Mucosa of gallbladder (tissue), 1 donor: ENCODE measurements at regions not wholly inside any gene's neighbourhood (a gene's known extent, or its start where the extent isn't known, plus 50 kb on each side); places are given as distances from the start of the nearest gene placed in this dataset.

ENCODE experiments used
- DNase-seq: peaks from one replicate; pipeline ENCODE4 v3.0.0-alpha.2; 2020; ENCODE audit warnings: low spot score
- donor health status: DM: no; HTN: no; CAD: no.

- no peak for DNase-seq
These were observed 117.1 kb upstream of the SPTLC3 start for GRCh38 chr20:12891643-12892042.

- DNase-seq = no peak
These were observed 115.8 kb upstream of the SPTLC3 start for GRCh38 chr20:12893019-12893418.

- DNase-seq = no peak
These were observed 115.1 kb upstream of the SPTLC3 start for GRCh38 chr20:12893653-12894052.

GRCh38 chr20:12894089-12894488 lies 114.7 kb upstream of the SPTLC3 start:
- DNase-seq = no peak

- no peak for DNase-seq
These were observed 112.6 kb upstream of the SPTLC3 start for GRCh38 chr20:12896180-12896579.

- no peak for DNase-seq
These were observed 105.8 kb upstream of the SPTLC3 start for GRCh38 chr20:12902992-12903391.

- DNase-seq = no peak
These were observed 102.4 kb upstream of the SPTLC3 start for GRCh38 chr20:12906361-12906760.

GRCh38 chr20:12911372-12911771 lies 97.4 kb upstream of the SPTLC3 start:
- no peak for DNase-seq

- DNase-seq = no peak
These were observed 94.9 kb upstream of the SPTLC3 start for GRCh38 chr20:12913781-12914443.

- no peak for DNase-seq
These were observed 94.0 kb upstream of the SPTLC3 start for GRCh38 chr20:12914804-12915203.

GRCh38 chr20:12916699-12917098 lies 92.1 kb upstream of the SPTLC3 start:
- no peak for DNase-seq

- no peak for DNase-seq
These were observed 84.6 kb upstream of the SPTLC3 start for GRCh38 chr20:12924126-12924525.

- peak; percentile 43 for DNase-seq
These were observed 83.5 kb upstream of the SPTLC3 start for GRCh38 chr20:12925210-12925755.

GRCh38 chr20:12925863-12926793 lies 82.6 kb upstream of the SPTLC3 start:
- DNase-seq = no peak

- DNase-seq = no peak
These were observed 81.3 kb upstream of the SPTLC3 start for GRCh38 chr20:12927489-12927888.

- DNase-seq = no peak
These were observed 80.4 kb upstream of the SPTLC3 start for GRCh38 chr20:12928358-12928754.

- DNase-seq = no peak
These were observed 79.9 kb upstream of the SPTLC3 start for GRCh38 chr20:12928755-12929401.

- DNase-seq = no peak
These were observed 72.8 kb upstream of the SPTLC3 start for GRCh38 chr20:12936020-12936419.

- DNase-seq = no peak
These were observed 72.2 kb upstream of the SPTLC3 start for GRCh38 chr20:12936524-12936923.

- DNase-seq = no peak
These were observed 67.7 kb upstream of the SPTLC3 start for GRCh38 chr20:12941025-12941424.

- no peak for DNase-seq
These were observed 66.6 kb upstream of the SPTLC3 start for GRCh38 chr20:12942123-12942522.

- DNase-seq = no peak
These were observed 62.0 kb upstream of the SPTLC3 start for GRCh38 chr20:12946789-12947188.
